Lung (tissue), 11 donors: ENCODE measurements at regions not wholly inside any gene's neighbourhood (a gene's known extent, or its start where the extent isn't known, plus 50 kb on each side); places are given as distances from the start of the nearest gene placed in this dataset.

Experiments
- ATAC-seq: fragments of 200-7000 bp; cut with Tn5 transposase; one replicate; pipeline ENCODE4 v1.9.1; 2020; ENCODE audit warnings: moderate number of reproducible peaks; ENCODE audit not compliant: insufficient read depth, low FRiP score
- DNase-seq, 3 donors: peaks; one replicate each; pipeline ENCODE4 v3.0.0-alpha.2; 2013 to 2017
- H3K27ac ChIP-seq, 2 donors: one replicate each; pipeline ENCODE4 v1.5.1; 2013; ENCODE audit warnings: mild to moderate bottlenecking in 2 of 2, moderate library complexity in 2 of 2, control low read depth in 1 of 2, inconsistent platforms in 1 of 2, low read depth in 1 of 2, low read length in 1 of 2
- H3K27me3 ChIP-seq, 3 donors: one replicate each; pipeline ENCODE4 v1.5.1; 2013; ENCODE audit warnings: low read length in 2 of 3; ENCODE audit not compliant: control insufficient read depth in 3 of 3, insufficient read depth in 3 of 3
- H3K36me3 ChIP-seq, 4 donors: one replicate each; pipeline ENCODE4 v1.5.1; 2013; ENCODE audit warnings: low read length in 4 of 4, mild to moderate bottlenecking in 1 of 4, moderate library complexity in 1 of 4; ENCODE audit not compliant: control insufficient read depth in 4 of 4, insufficient read depth in 4 of 4
- H3K4me1 ChIP-seq, 5 donors: one replicate each; pipeline ENCODE4 v1.5.1; 2013; ENCODE audit warnings: low read length in 5 of 5, mild to moderate bottlenecking in 2 of 5, moderate library complexity in 1 of 5; ENCODE audit not compliant: control insufficient read depth in 5 of 5, insufficient read depth in 5 of 5
- H3K4me3 ChIP-seq: one replicate; pipeline ENCODE4 v1.5.1; 2013; ENCODE audit warnings: mild to moderate bottlenecking, control low read depth, moderate library complexity
- H3K9ac ChIP-seq, 2 donors: one replicate each; pipeline ENCODE4 v1.5.1; 2013; ENCODE audit warnings: low read length in 2 of 2, control low read depth in 1 of 2; ENCODE audit not compliant: insufficient read depth in 1 of 2
- H3K9me3 ChIP-seq, 4 donors: one replicate each; pipeline ENCODE4 v1.5.1; 2013; ENCODE audit warnings: low read length in 3 of 4, mild to moderate bottlenecking in 1 of 4, moderate library complexity in 1 of 4; ENCODE audit not compliant: control insufficient read depth in 4 of 4, insufficient read depth in 3 of 4
- WGBS, 2 donors: extraction: QIAGEN DNeasy Blood & Tissue Kit; methylation state at CpG; one replicate each; pipeline ENCODE4 v1.1.7; 2013; 5-methylcytosine and 5-hydroxymethylcytosine counted together
- TF ChIP-seq, protein P1 (sequence below): IDR thresholded peaks from 2 replicates; pipeline ENCODE4 v1.5.1; 2012; ENCODE audit warnings: mild to moderate bottlenecking; ENCODE audit errors: control extremely low read depth, extremely low read depth
- donor health status: control.
- donor health status: control.
- donor health status: Bipolar disorder and iron deficiency.
- donor health status: healthy.
- donor health status: DM: yes; HTN: yes; CAD: no.

DNA sequence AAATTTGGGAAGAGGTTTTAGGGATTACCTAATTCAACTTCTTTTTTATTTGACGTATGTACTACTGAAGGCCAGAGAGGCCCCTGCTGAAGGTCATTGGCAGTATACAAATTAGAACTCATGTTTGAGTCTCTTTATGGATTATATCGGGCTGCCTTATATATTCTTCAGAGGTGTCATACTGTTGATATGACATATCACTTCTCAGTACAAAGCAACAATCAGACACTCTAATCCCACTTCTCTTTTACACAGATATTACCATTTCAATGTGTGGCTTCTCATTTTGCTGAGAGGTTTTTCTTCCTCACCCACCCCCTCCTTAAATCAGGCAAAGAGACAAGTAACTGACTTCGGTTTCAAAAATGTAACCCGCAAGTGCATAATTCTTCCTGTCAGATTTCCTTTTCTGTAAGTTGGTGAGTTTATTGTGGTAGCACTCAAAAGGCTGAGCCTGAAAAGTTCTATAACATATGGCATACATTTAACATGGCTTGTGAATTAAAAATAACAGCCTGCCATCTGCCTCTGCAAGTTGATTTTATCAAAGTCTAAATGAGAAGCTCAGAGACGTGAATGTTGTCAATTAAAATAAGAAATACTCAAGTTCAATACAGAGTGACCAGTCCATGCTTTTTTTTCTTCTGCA, 163.6 kb upstream of the RORB start:
- H3K9me3 ChIP-seq = no peaks in the 10 kb centered on the region

DNA sequence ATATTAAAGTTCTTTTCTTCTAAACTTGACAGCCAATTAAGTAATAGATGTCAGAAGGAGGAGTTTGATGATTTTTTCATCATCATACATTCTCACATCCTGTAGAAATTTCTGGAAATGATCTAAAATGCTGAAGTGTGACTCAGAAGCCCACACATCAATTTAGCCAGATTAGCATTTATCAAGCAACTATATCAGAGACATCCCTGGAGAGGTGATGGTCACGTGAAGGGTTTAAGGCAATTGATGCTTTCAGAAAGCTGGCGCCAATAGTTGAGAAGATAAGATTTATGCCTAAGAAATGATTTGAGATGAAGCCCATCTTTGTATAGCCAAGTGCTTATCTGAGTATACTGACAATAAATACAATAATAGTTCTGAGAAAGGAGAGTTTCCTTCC, 162.9 kb upstream of the RORB start:
- no peak for DNase-seq

More for the DNA sequence above, 163.6 kb upstream of the RORB start:
- H3K36me3 ChIP-seq = no peaks in the 10 kb centered on the region
- H3K27ac ChIP-seq = no peak overlapping the region
- 19 to 51% methylated on average over 5 of the region's 5 CpGs for WGBS, 2 donors
- no peak overlapping the region for H3K4me3 ChIP-seq
- no peak for ATAC-seq
- no peaks in the 10 kb centered on the region for H3K4me1 ChIP-seq
- TF ChIP-seq, protein P1, sequence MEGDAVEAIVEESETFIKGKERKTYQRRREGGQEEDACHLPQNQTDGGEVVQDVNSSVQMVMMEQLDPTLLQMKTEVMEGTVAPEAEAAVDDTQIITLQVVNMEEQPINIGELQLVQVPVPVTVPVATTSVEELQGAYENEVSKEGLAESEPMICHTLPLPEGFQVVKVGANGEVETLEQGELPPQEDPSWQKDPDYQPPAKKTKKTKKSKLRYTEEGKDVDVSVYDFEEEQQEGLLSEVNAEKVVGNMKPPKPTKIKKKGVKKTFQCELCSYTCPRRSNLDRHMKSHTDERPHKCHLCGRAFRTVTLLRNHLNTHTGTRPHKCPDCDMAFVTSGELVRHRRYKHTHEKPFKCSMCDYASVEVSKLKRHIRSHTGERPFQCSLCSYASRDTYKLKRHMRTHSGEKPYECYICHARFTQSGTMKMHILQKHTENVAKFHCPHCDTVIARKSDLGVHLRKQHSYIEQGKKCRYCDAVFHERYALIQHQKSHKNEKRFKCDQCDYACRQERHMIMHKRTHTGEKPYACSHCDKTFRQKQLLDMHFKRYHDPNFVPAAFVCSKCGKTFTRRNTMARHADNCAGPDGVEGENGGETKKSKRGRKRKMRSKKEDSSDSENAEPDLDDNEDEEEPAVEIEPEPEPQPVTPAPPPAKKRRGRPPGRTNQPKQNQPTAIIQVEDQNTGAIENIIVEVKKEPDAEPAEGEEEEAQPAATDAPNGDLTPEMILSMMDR = no peak
- no peaks in the 10 kb centered on the region for H3K27me3 ChIP-seq
- H3K9ac ChIP-seq = no peak overlapping the region
- DNase-seq = no peak

DNA sequence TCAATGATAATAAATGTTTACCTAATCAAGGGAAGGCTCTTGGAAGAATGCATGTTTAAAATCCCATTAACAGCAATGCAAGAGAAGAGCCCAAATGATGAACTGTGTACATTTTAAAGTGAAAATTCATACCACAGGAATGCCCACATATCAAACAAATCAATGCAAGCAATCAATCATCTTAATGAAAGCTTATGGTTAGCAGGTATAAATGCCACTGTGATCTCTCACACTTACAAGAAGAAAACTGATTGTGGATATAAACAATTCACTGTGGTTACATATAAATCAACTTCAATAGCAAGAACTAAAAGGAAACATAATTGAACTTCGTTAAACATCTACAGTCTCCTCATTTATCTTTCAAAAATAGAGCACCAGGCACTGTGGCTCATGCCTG, 161.0 kb upstream of the RORB start:
- Histone ChIP-seq H3K27ac (no peak overlapping the region), H3K9me3 (no peaks in the 10 kb centered on the region), H3K4me3 (no peak overlapping the region), H3K9ac (no peak overlapping the region), H3K4me1 (no peaks in the 10 kb centered on the region), H3K36me3 (no peaks in the 10 kb centered on the region), H3K27me3 (no peaks in the 10 kb centered on the region)
- DNase-seq (no peak), ATAC-seq (no peak)
- 23 to 48% methylated on average over 1 of the region's 1 CpG for WGBS, 2 donors
- TF ChIP-seq, protein P1 = no peak

More for the DNA sequence above, 162.9 kb upstream of the RORB start:
- no peaks in the 10 kb centered on the region for H3K36me3 ChIP-seq
- H3K9ac ChIP-seq = no peak overlapping the region
- TF ChIP-seq, protein P1 = no peak
- H3K4me3 ChIP-seq = no peak overlapping the region
- ATAC-seq = no peak
- no peaks in the 10 kb centered on the region for H3K27me3 ChIP-seq
- H3K4me1 ChIP-seq = no peaks in the 10 kb centered on the region
- H3K9me3 ChIP-seq = no peaks in the 10 kb centered on the region
- H3K27ac ChIP-seq = no peak overlapping the region
- whole genome bisulfite sequencing, 2 donors = 84 to 86% methylated on average over 2 of the region's 2 CpGs

DNA sequence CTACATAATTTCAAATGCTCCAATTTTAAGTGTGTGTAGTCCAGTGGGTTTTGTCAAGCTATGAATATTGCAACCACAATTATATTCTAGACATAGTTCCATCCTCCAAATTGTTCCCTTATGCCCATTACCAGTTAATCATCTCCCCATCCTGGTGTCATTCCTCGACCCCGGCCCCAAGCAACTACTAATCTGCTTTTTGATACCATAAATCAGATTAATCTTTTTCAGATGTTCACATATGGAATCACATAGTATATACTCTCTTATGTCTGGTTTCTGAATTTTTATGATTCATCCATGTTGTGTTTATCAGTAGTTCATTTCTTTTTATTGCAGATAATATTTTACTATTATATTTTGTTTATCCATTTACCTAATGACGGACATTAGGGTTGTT, 148.4 kb upstream of the RORB start:
- no peak overlapping the region for H3K27ac ChIP-seq
- no peaks in the 10 kb centered on the region for H3K36me3 ChIP-seq
- H3K27me3 ChIP-seq = no peaks in the 10 kb centered on the region
- H3K9ac ChIP-seq = no peak overlapping the region
- WGBS, 2 donors = 87 to 95% methylated on average over 3 of the region's 3 CpGs
- H3K4me3 ChIP-seq = no peak overlapping the region
- H3K4me1 ChIP-seq = no peaks in the 10 kb centered on the region
- DNase-seq (no peak), ATAC-seq (no peak)
- H3K9me3 ChIP-seq = no peaks in the 10 kb centered on the region
- TF ChIP-seq, protein P1 = no peak
